Body of pancreas (tissue), 4 donors: ENCODE measurements at regions not wholly inside any gene's neighbourhood (a gene's known extent, or its start where the extent isn't known, plus 50 kb on each side); places are given as distances from the start of the nearest gene placed in this dataset.

ENCODE experiments used
- ATAC-seq: fragments of 150-250 bp; one replicate; pipeline ENCODE4 v1.9.1; 2016
- DNase-seq, 4 donors: peaks; one replicate each; pipeline ENCODE4 v3.0.0-alpha.2; 2019
- H3K27ac ChIP-seq, 4 donors: fragments of 200-600 bp; sonication (generic); 1 replicate in 3 of 4; 2 replicates in 1 of 4; pipeline versions ENCODE4 v1.5.1 to v1.6.1; 2016 to 2019; ENCODE audit warnings: mild to moderate bottlenecking in 1 of 4, mixed read lengths in 1 of 4, moderate library complexity in 1 of 4
- H3K27me3 ChIP-seq, 2 donors: fragments of 200-600 bp; sonication (generic); one replicate each; pipeline ENCODE4 v1.6.0; 2016; ENCODE audit warnings: mild to moderate bottlenecking in 1 of 2
- H3K36me3 ChIP-seq, 2 donors: fragments of 200-600 bp; sonication (generic); replicated peaks in 1 of 2; 2 replicates each; pipeline ENCODE4 v1.5.1; 2016; ENCODE audit warnings: low read depth in 2 of 2; ENCODE audit not compliant: insufficient read depth in 1 of 2
- H3K4me1 ChIP-seq: fragments of 200-600 bp; sonication (generic); one replicate; pipeline ENCODE4 v1.6.0; 2016
- H3K4me3 ChIP-seq, 2 donors: fragments of 200-600 bp; sonication (generic); 1 replicate in 1 of 2; 2 replicates in 1 of 2; pipeline ENCODE4 v1.5.1; 2016 to 2019
- H3K9me3 ChIP-seq, 3 donors: fragments of 200-600 bp; sonication (generic); 1 replicate in 2 of 3; 2 replicates in 1 of 3; pipeline ENCODE4 v1.5.1; 2016
- POLR2A ChIP-seq, 3 donors: fragments of 450-650 bp; IDR thresholded peaks; one replicate each; pipeline ENCODE4 v1.6.1; 2016; ENCODE audit warnings: antibody characterized with exemption in 3 of 3, mild to moderate bottlenecking in 2 of 3
- WGBS, 2 donors: methylation state at CpG; one replicate each; pipeline ENCODE4 v1.1.5; 2017; 5-methylcytosine and 5-hydroxymethylcytosine counted together
- intact Hi-C: fragments of 100-400 bp; cut with DNase I; formaldehyde crosslinking; loops from one replicate; pipeline ENCODE4 v1.15.1; 2023
- TF ChIP-seq, protein P1 (sequence below), 7 experiments: fragments of 450-650 bp in 4 of 7; fragments of 200-600 bp in 3 of 7; sonication (generic) in 3 of 7; IDR thresholded peaks; one replicate each; pipeline ENCODE4 v1.5.1; 2016 to 2019; ENCODE audit warnings: antibody characterized with exemption in 7 of 7

DNA sequence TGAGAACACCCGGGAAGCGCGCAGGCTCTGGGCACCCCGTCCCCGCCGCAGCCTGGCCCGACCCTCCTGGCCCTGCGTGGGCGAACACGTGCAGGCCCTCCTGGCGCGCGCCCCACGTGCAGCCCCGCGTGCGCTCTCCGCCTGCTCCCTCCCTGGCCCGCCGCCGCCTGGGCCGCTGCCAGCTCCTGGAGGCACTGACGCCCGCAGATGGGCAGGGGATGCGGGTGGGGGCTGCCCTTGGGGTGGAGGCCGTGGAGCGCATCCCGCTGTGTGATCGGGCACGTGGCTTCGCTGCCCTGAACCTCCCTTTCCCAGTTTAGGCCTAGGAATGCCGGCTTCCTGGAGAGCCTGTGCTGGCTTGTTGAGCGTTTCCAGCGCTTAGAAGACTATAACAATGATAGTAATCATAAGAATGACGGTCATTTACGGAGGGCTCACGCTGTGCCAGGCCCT lies 104.6 kb upstream of the SLC6A6 start:
- intact Hi-C loops: no loop called here
- H3K4me1 ChIP-seq: no peaks in the 10 kb centered on the region
- DNase-seq (peak in 1 of 4 donors; percentile 30), ATAC-seq (peak; percentile 53)
- peaks cover 0 to 9% of the 10 kb centered on the region in 2 donors for H3K27me3 ChIP-seq
- no peak for TF ChIP-seq POLR2A (IDR thresholded peaks at IDR 0.05)
- TF ChIP-seq, protein P1, sequence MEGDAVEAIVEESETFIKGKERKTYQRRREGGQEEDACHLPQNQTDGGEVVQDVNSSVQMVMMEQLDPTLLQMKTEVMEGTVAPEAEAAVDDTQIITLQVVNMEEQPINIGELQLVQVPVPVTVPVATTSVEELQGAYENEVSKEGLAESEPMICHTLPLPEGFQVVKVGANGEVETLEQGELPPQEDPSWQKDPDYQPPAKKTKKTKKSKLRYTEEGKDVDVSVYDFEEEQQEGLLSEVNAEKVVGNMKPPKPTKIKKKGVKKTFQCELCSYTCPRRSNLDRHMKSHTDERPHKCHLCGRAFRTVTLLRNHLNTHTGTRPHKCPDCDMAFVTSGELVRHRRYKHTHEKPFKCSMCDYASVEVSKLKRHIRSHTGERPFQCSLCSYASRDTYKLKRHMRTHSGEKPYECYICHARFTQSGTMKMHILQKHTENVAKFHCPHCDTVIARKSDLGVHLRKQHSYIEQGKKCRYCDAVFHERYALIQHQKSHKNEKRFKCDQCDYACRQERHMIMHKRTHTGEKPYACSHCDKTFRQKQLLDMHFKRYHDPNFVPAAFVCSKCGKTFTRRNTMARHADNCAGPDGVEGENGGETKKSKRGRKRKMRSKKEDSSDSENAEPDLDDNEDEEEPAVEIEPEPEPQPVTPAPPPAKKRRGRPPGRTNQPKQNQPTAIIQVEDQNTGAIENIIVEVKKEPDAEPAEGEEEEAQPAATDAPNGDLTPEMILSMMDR (IDR thresholded peaks at IDR 0.05): no peak
- no peak overlapping the region for H3K27ac ChIP-seq
- H3K36me3 ChIP-seq: no peaks in the 10 kb centered on the region
- H3K4me3 ChIP-seq: no peak overlapping the region
- no peaks in the 10 kb centered on the region for H3K9me3 ChIP-seq
- WGBS, 2 donors: 47 to 59% methylated on average over 16 to 34 of the region's 37 CpGs

DNA sequence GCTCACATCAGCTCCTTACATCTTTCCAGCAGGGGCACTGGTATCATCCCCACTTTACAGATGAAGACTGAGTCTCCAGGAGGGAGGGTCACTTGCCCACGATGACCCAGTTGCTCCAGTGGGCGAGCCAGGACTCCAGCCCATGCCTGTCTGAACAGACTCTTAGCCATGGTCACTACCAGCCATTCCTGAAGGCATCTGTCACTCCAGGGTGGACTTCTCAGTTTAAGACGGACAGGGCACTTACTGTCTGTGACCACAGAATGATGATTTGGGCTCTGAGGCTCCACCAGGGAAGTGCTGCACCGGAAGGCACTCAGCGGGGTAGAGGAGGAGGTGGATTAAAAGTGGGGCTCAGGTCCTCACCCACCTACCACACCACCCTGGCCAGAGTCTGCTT lies 104.0 kb upstream of the SLC6A6 start:
- 75 to 76% methylated on average over 4 to 5 of the region's 5 CpGs for WGBS, 2 donors
- Histone ChIP-seq H3K4me3 (no peak overlapping the region), H3K4me1 (no peaks in the 10 kb centered on the region), H3K27ac (no peak overlapping the region), H3K9me3 (no peaks in the 10 kb centered on the region), H3K27me3 (peaks cover 0 to 9% of the 10 kb centered on the region in 2 donors), H3K36me3 (no peaks in the 10 kb centered on the region)
- DNase-seq (no peak), ATAC-seq (no peak)
- intact Hi-C loops: no loop called here
- TF ChIP-seq POLR2A (IDR thresholded peaks at IDR 0.05): no peak
- TF ChIP-seq, protein P1 (IDR thresholded peaks at IDR 0.05): no peak

DNA sequence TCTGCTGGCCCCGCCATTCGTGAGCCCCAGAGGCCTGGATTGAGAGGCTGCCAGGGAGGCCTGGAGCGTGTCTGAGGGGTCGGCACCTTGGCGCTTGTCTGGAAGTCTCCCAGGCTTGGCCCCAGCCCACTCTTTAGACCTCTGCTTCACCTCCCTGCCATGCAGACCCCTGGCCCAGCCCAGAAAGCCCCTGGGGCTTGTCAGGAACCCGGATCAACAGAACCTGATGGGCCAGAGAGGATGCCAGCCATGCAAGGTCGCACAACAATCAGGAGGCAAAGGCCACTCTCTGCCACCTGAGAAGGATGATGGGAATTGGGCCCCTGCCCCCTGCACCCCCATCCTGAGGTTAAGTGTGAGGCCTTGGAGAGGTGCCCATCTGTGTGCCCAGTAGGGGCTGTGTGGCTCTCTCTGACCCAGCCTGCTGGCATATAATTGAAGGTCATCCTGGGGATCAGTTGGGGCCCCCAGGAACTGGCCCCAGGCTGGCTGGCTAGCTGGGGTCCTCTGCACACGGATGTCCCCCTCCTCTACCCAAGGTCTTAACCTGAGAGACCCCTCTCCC lies 103.3 kb upstream of the SLC6A6 start:
- intact Hi-C loops: no loop called here
- H3K4me1 ChIP-seq: no peaks in the 10 kb centered on the region
- no peaks in the 10 kb centered on the region for H3K9me3 ChIP-seq
- no peak overlapping the region for H3K27ac ChIP-seq
- ATAC-seq (no peak), DNase-seq (no peak)
- WGBS, 2 donors: 71 to 78% methylated on average over 2 to 8 of the region's 8 CpGs
- H3K27me3 ChIP-seq: peaks cover 0 to 9% of the 10 kb centered on the region in 2 donors
- TF ChIP-seq, protein P1 (IDR thresholded peaks at IDR 0.05): no peak
- TF ChIP-seq POLR2A (IDR thresholded peaks at IDR 0.05): no peak
- no peak overlapping the region for H3K4me3 ChIP-seq
- no peaks in the 10 kb centered on the region for H3K36me3 ChIP-seq

DNA sequence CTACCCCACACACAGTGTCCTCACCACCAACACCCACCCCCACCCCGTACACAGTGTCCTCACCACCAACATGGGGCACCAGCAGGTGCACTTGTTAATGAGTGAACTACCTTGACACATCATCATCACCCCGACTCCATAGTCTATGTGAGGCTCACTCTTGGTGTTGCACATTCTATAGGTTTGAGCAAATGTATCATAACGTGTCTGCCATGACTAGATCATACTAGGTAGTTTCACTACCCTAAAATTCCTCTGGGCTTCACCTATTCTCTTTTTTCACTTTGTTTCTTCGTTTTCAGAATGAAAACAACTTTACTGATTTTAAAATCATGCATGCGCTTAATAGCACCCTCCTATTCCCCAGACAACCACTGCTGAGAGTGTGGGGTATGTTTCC lies 102.6 kb upstream of the SLC6A6 start:
- Histone ChIP-seq H3K4me3 (no peak overlapping the region), H3K9me3 (no peaks in the 10 kb centered on the region), H3K4me1 (no peaks in the 10 kb centered on the region), H3K27ac (no peak overlapping the region), H3K27me3 (peaks cover 0 to 9% of the 10 kb centered on the region in 2 donors), H3K36me3 (no peaks in the 10 kb centered on the region)
- TF ChIP-seq, protein P1 (IDR thresholded peaks at IDR 0.05): no peak
- TF ChIP-seq POLR2A (IDR thresholded peaks at IDR 0.05): no peak
- no peak for DNase-seq
- 62 to 72% methylated on average over 4 to 5 of the region's 5 CpGs for WGBS, 2 donors
- intact Hi-C loops: no loop called here
- no peak for ATAC-seq

DNA sequence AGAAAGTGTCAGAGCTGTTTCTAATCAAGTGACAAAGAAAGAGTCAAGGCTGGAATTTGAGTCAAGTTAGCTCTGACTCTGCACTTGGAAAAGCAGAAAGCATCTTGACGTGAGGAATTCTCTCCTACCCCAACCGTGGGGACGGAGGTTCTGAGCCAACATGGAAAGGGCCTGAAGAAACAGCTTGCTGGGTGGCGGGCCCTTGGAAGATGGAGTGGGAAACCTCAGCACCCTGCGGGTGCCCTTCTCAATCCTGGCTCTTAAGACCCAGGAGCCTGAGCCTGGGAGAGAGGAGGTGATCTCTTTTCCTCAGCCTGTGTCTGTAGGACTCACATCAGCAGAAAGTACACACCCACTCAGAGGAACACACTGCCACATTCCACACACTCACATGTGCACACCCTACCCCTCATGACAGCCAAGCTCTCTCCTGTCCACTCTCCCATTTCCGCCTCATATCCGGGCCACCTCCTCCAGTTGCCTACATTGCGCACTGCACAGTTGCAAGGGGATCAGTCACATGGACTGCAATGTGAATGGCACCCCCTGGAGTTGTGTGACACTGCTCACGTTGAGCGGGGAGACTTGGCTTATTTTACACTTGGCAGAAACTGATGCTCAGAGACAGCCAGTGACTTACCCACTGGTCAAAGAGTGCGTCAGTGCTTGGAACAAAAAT lies 101.5 kb upstream of the SLC6A6 start:
- H3K4me3 ChIP-seq: no peak overlapping the region
- H3K4me1 ChIP-seq: no peaks in the 10 kb centered on the region
- intact Hi-C loops: no loop called here
- no peak for DNase-seq
- H3K27me3 ChIP-seq: peaks cover 0 to 9% of the 10 kb centered on the region in 2 donors
- no peaks in the 10 kb centered on the region for H3K9me3 ChIP-seq
- 73 to 80% methylated on average over 11 of the region's 11 CpGs for WGBS, 2 donors
- ATAC-seq: no peak
- no peaks in the 10 kb centered on the region for H3K36me3 ChIP-seq
- no peak overlapping the region for H3K27ac ChIP-seq
- TF ChIP-seq POLR2A (IDR thresholded peaks at IDR 0.05): no peak
- TF ChIP-seq, protein P1 (IDR thresholded peaks at IDR 0.05): no peak
